ENCODE measurements at regions not wholly inside any gene's neighbourhood (a gene's known extent, or its start where the extent isn't known, plus 50 kb on each side); places are given as distances from the start of the nearest gene placed in this dataset.

GRCh38 chr2:196449083-196449482 is 190.4 kb upstream of the CCDC150 start:
- Histone ChIP-seq H3K27ac (no peak overlapping the region), H3K4me3 (replicated peaks in 1 of 3) (no peak overlapping the region), H3K27me3 (no peaks in the 10 kb centered on the region), H3K9me3 (no peaks in the 10 kb centered on the region), H3K36me3 (no peaks in the 10 kb centered on the region), H3K4me1 (no peaks in the 10 kb centered on the region)
- DNase-seq = no peak
- TF ChIP-seq POLR2A (IDR thresholded peaks at IDR 0.05) (no peak), CTCF (IDR thresholded peaks at IDR 0.05) (no peak)
- WGBS, 2 donors = 86 to 100% methylated on average over 1 of the region's 1 CpG
- intact Hi-C loops (cut with DNase I) = no loop called here

- DNase-seq = no peak
- H3K9me3 ChIP-seq = no peaks in the 10 kb centered on the region
- TF ChIP-seq CTCF (IDR thresholded peaks at IDR 0.05) = no peak
- no peak for TF ChIP-seq POLR2A (IDR thresholded peaks at IDR 0.05)
- no peak overlapping the region for H3K27ac ChIP-seq
- no peak overlapping the region for H3K4me3 ChIP-seq (replicated peaks in 1 of 3)
- H3K27me3 ChIP-seq = no peaks in the 10 kb centered on the region
- H3K36me3 ChIP-seq = no peaks in the 10 kb centered on the region
- H3K4me1 ChIP-seq = no peaks in the 10 kb centered on the region
- intact Hi-C loops (cut with DNase I) = loop anchor here (10.0 kb wide), 1 partner anchor 368 kb away; no protein-coding TSS in a partner anchor
Measured at GRCh38 chr2:196452758-196453157, 186.8 kb upstream of the CCDC150 start.

- Histone ChIP-seq H3K27ac (no peak overlapping the region), H3K36me3 (no peaks in the 10 kb centered on the region), H3K4me3 (replicated peaks in 1 of 3) (no peak overlapping the region), H3K9me3 (no peaks in the 10 kb centered on the region), H3K4me1 (no peaks in the 10 kb centered on the region), H3K27me3 (no peaks in the 10 kb centered on the region)
- 17 to 21% methylated on average over 4 of the region's 4 CpGs for WGBS, 2 donors
- intact Hi-C loops (cut with DNase I) = loop anchor here (10.0 kb wide), 1 partner anchor 369 kb away; no protein-coding TSS in a partner anchor
- peak; percentile 24 to 26 for DNase-seq
- TF ChIP-seq POLR2A (IDR thresholded peaks at IDR 0.05) (no peak), CTCF (IDR thresholded peaks at IDR 0.05) (peak; percentile 11 to 61 (median 40))
Measured at GRCh38 chr2:196453613-196454047, 185.9 kb upstream of the CCDC150 start.

GRCh38 chr2:196454492-196454891 is 185.0 kb upstream of the CCDC150 start:
- intact Hi-C loops (cut with DNase I) = loop anchor here (10.0 kb wide), 1 partner anchor 370 kb away; no protein-coding TSS in a partner anchor
- Histone ChIP-seq H3K4me3 (replicated peaks in 1 of 3) (no peak overlapping the region), H3K4me1 (no peaks in the 10 kb centered on the region), H3K27ac (no peak overlapping the region), H3K27me3 (no peaks in the 10 kb centered on the region), H3K9me3 (no peaks in the 10 kb centered on the region), H3K36me3 (no peaks in the 10 kb centered on the region)
- 93 to 100% methylated on average over 1 of the region's 1 CpG for WGBS, 2 donors
- no peak for DNase-seq
- no peak for TF ChIP-seq CTCF (IDR thresholded peaks at IDR 0.05)
- no peak for TF ChIP-seq POLR2A (IDR thresholded peaks at IDR 0.05)

- no peaks in the 10 kb centered on the region for H3K27me3 ChIP-seq
- H3K4me3 ChIP-seq (replicated peaks in 1 of 3) = no peak overlapping the region
- no peaks in the 10 kb centered on the region for H3K9me3 ChIP-seq
- no peaks in the 10 kb centered on the region for H3K4me1 ChIP-seq
- H3K27ac ChIP-seq = no peak overlapping the region
- TF ChIP-seq CTCF (IDR thresholded peaks at IDR 0.05) (no peak), POLR2A (IDR thresholded peaks at IDR 0.05) (no peak)
- no peaks in the 10 kb centered on the region for H3K36me3 ChIP-seq
- 71 to 72% methylated on average over 7 of the region's 7 CpGs for WGBS, 2 donors
- DNase-seq = no peak
- intact Hi-C loops (cut with DNase I) = loop anchor here (10.0 kb wide), 1 partner anchor 375 kb away; no protein-coding TSS in a partner anchor
Measured at GRCh38 chr2:196459539-196459938, 180.0 kb upstream of the CCDC150 start.

Measured in thyroid gland (tissue), 4 donors.